PC-3 (cell line): ENCODE measurements at regions not wholly inside any gene's neighbourhood (a gene's known extent, or its start where the extent isn't known, plus 50 kb on each side); places are given as distances from the start of the nearest gene placed in this dataset.

Experiments used
- ATAC-seq: fragments of 200-7000 bp; cut with Tn5 transposase; 2 replicates; pipeline ENCODE4 v1.9.1; 2020; ENCODE audit warnings: mild to moderate bottlenecking, moderate library complexity
- BruUV-seq: library from RNA; stranded (reverse); fragments of 400-500 nt; replicated peaks from 2 replicates; lab custom pipeline; 2021; lab: Mats Ljungman, UMichigan
- CTCF ChIA-PET: fragments of 300-600 bp; sonication (Branson Sonifier 250); formaldehyde crosslinking; loops from one replicate; lab custom pipeline; 2022; ENCODE audit warnings: antibody characterized with exemption; lab: Charles Lee
- POLR2A ChIA-PET: fragments of 300-600 bp; sonication (Branson Sonifier 250); formaldehyde crosslinking; loops from one replicate; lab custom pipeline; 2022; ENCODE audit warnings: antibody characterized with exemption; ENCODE audit not compliant: unreplicated experiment; lab: Charles Lee
- DNase-seq: peaks from one replicate; pipeline ENCODE4 v3.0.0-alpha.2; 2015
- H2AFZ ChIP-seq: fragments of 300-600 bp; sonication (generic); 2 replicates; pipeline ENCODE4 v1.6.0; 2016; ENCODE audit warnings: antibody characterized with exemption, low read length
- H3F3A ChIP-seq: fragments of 300-600 bp; sonication (generic); one replicate; pipeline ENCODE4 v1.6.0; 2017; ENCODE audit warnings: antibody characterized with exemption, low read length, control low read depth, mild to moderate bottlenecking; ENCODE audit not compliant: unreplicated experiment
- H3K27ac ChIP-seq: fragments of 300-600 bp; sonication (generic); 2 replicates; pipeline ENCODE4 v1.5.1; 2016; ENCODE audit warnings: mild to moderate bottlenecking, low read length
- H3K27me3 ChIP-seq: fragments of 300-600 bp; sonication (generic); 2 replicates; pipeline ENCODE4 v1.6.1; 2016; ENCODE audit warnings: low read length, mixed read lengths
- H3K36me3 ChIP-seq: fragments of 300-600 bp; sonication (generic); 2 replicates; pipeline ENCODE4 v1.6.1; 2016; ENCODE audit warnings: low read depth, mixed run types, low read length, mixed read lengths
- H3K4me1 ChIP-seq: fragments of 300-600 bp; sonication (generic); 2 replicates; pipeline ENCODE4 v1.5.1; 2016; ENCODE audit warnings: low read length; ENCODE audit not compliant: insufficient read depth
- H3K4me2 ChIP-seq: fragments of 300-600 bp; sonication (generic); 2 replicates; pipeline ENCODE4 v1.6.0; 2016; ENCODE audit warnings: low read length
- H3K4me3 ChIP-seq: fragments of 300-600 bp; sonication (generic); 2 replicates; pipeline ENCODE4 v1.5.1; 2016; ENCODE audit warnings: mild to moderate bottlenecking, low read length, mixed read lengths
- H3K79me2 ChIP-seq: fragments of 300-600 bp; sonication (generic); 2 replicates; pipeline ENCODE4 v1.6.1; 2017; ENCODE audit warnings: low read length, mixed read lengths
- H3K9ac ChIP-seq: fragments of 300-600 bp; sonication (generic); 2 replicates; pipeline ENCODE4 v1.6.0; 2016; ENCODE audit warnings: mild to moderate bottlenecking, low read length
- H3K9me2 ChIP-seq: fragments of 300-600 bp; sonication (generic); replicated peaks from 2 replicates; pipeline ENCODE4 v1.6.1; 2016; ENCODE audit warnings: mixed run types, low read length, mixed read lengths
- H3K9me3 ChIP-seq: fragments of 300-600 bp; sonication (generic); 2 replicates; pipeline ENCODE4 v1.6.1; 2016; ENCODE audit warnings: low read length, mixed read lengths
- H4K20me1 ChIP-seq: fragments of 300-600 bp; sonication (generic); 2 replicates; pipeline ENCODE4 v1.6.1; 2016; ENCODE audit warnings: low read length, mixed read lengths
- EZH2 ChIP-seq: fragments of 300-600 bp; sonication (generic); IDR thresholded peaks from one replicate; pipeline ENCODE4 v1.6.1; 2017; ENCODE audit warnings: antibody characterized with exemption, mild to moderate bottlenecking, low read length; ENCODE audit not compliant: unreplicated experiment
- EZH2phosphoT487 ChIP-seq: fragments of 300-600 bp; sonication (generic); IDR thresholded peaks from 2 replicates; pipeline ENCODE4 v1.6.1; 2018; ENCODE audit warnings: mild to moderate bottlenecking, antibody characterized with exemption, low read length, borderline replicate concordance
- intact Hi-C: fragments of 100-400 bp; cut with micrococcal nuclease; formaldehyde crosslinking; loops from 2 replicates; pipeline ENCODE4 v1.9.0; 2023
- TF ChIP-seq, protein P1 (sequence below): fragments of 300-600 bp; sonication (generic); conservative IDR thresholded peaks from 2 replicates; pipeline ENCODE4 v1.5.1; 2017; ENCODE audit warnings: antibody characterized with exemption, low read depth, mild to moderate bottlenecking, low read length

DNA sequence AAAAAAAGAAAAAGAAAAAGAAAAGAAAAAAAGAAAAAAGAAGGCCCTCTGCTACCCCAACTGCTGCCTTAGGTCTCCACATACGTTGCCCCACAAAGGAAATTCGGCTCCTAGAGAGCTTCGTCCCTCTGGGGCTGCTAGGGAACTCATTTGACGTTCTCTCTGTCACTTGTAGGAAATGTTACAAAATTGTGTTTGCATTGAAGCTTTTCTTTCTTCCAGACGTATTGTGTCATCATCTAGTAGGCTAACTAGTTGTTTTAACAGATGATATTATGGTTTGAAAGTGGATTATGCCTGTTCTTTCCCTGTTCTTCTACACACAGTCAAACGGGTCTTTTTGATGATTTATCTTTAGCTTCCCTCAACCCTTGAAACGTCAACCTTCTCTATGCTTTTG, 125.3 kb downstream of the BDH1 start:
- ATAC-seq (no peak), DNase-seq (no peak)
- Histone ChIP-seq H3K79me2 (no peaks in the 10 kb centered on the region), H3K4me1 (0 out of 2 replicates have a peak, but pooled peaks cover 10% of the 10 kb centered on the region), H3K9me2 (no peaks in the 10 kb centered on the region), H3K36me3 (no peaks in the 10 kb centered on the region), H4K20me1 (no peaks in the 10 kb centered on the region), H2AFZ (no peak overlapping the region), H3K27me3 (no peaks in the 10 kb centered on the region), H3K9me3 (no peaks in the 10 kb centered on the region), H3K9ac (no peak overlapping the region), H3K27ac (no peak overlapping the region), H3F3A (no peaks in the 10 kb centered on the region), H3K4me2 (no peak overlapping the region), H3K4me3 (no peak overlapping the region)
- TF ChIP-seq, protein P1, sequence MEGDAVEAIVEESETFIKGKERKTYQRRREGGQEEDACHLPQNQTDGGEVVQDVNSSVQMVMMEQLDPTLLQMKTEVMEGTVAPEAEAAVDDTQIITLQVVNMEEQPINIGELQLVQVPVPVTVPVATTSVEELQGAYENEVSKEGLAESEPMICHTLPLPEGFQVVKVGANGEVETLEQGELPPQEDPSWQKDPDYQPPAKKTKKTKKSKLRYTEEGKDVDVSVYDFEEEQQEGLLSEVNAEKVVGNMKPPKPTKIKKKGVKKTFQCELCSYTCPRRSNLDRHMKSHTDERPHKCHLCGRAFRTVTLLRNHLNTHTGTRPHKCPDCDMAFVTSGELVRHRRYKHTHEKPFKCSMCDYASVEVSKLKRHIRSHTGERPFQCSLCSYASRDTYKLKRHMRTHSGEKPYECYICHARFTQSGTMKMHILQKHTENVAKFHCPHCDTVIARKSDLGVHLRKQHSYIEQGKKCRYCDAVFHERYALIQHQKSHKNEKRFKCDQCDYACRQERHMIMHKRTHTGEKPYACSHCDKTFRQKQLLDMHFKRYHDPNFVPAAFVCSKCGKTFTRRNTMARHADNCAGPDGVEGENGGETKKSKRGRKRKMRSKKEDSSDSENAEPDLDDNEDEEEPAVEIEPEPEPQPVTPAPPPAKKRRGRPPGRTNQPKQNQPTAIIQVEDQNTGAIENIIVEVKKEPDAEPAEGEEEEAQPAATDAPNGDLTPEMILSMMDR: no peak
- TF ChIP-seq EZH2phosphoT487 (no peak), EZH2 (no peak)
- ChIA-PET CTCF (no interaction called here), POLR2A (no interaction called here)
- no TSS peak for BruUV-seq
- intact Hi-C loops: no loop called here

DNA sequence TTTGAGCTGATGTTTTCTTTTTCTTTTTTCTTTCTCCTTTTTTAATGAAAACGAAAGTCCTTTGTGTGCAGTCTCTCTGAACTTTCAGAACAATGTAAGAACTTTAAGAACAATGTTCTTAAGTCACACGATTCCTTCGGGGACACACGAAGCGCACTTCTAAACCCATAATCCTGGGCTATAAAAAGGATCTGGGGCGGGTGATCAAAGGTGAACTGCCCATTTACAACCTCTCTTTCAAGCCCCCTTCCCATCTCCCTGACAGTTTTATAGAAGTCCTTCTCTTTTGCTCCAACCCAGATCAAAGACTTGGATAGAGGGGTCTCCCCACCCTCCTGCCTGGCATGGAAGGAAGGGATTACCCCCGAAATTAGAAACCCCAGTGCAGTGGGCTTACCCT, 126.8 kb downstream of the BDH1 start:
- H3K27me3 ChIP-seq: no peaks in the 10 kb centered on the region
- BruUV-seq: no TSS peak
- no peak overlapping the region for H2AFZ ChIP-seq
- no peaks in the 10 kb centered on the region for H3K79me2 ChIP-seq
- no peak overlapping the region for H3K4me3 ChIP-seq
- peak overlapping the region; percentile 36; the same call in 1 of the 2 replicates for H3K4me2 ChIP-seq
- intact Hi-C loops: no loop called here
- POLR2A ChIA-PET: no interaction called here
- H3K9me2 ChIP-seq: no peaks in the 10 kb centered on the region
- ATAC-seq: no peak
- CTCF ChIA-PET: no interaction called here
- no peak overlapping the region for H3K27ac ChIP-seq
- DNase-seq: no peak
- H3K9me3 ChIP-seq: no peaks in the 10 kb centered on the region
- no peaks in the 10 kb centered on the region for H3F3A ChIP-seq
- H3K4me1 ChIP-seq: 0 out of 2 replicates have a peak, but pooled peaks cover 10% of the 10 kb centered on the region
- H4K20me1 ChIP-seq: no peaks in the 10 kb centered on the region
- no peaks in the 10 kb centered on the region for H3K36me3 ChIP-seq
- no peak overlapping the region for H3K9ac ChIP-seq
- no peak for TF ChIP-seq EZH2phosphoT487
- no peak for TF ChIP-seq EZH2
- TF ChIP-seq, protein P1: no peak

GRCh38 chr3:197428117-197428801, 127.5 kb downstream of the BDH1 start:
- BruUV-seq: no TSS peak
- Histone ChIP-seq H3K36me3 (no peaks in the 10 kb centered on the region), H3K27ac (no peak overlapping the region), H3K79me2 (no peaks in the 10 kb centered on the region), H3K9me3 (no peaks in the 10 kb centered on the region), H3K9ac (no peak overlapping the region), H3K4me2 (peak overlapping the region; percentile 36), H3K4me3 (no peak overlapping the region), H3K4me1 (0 out of 2 replicates have a peak, but pooled peaks cover 10% of the 10 kb centered on the region), H3F3A (no peaks in the 10 kb centered on the region), H3K27me3 (no peaks in the 10 kb centered on the region), H4K20me1 (no peaks in the 10 kb centered on the region), H3K9me2 (no peaks in the 10 kb centered on the region), H2AFZ (peak overlapping the region; percentile 47)
- TF ChIP-seq EZH2phosphoT487 (no peak), EZH2 (no peak)
- TF ChIP-seq, protein P1: no peak
- intact Hi-C loops: no loop called here
- ChIA-PET CTCF (no interaction called here), POLR2A (no interaction called here)
- peak; percentile 86 for ATAC-seq
- DNase-seq: peak; percentile 57
